HCT116 (cell line): ENCODE measurements at regions not wholly inside any gene's neighbourhood (a gene's known extent, or its start where the extent isn't known, plus 50 kb on each side); places are given as distances from the start of the nearest gene placed in this dataset.

ENCODE experiments used
- ATAC-seq: fragments of 200-7000 bp; cut with Tn5 transposase; 2 replicates; pipeline ENCODE4 v1.9.1; 2020; ENCODE audit warnings: mild to moderate bottlenecking, moderate library complexity
- BruUV-seq: library from RNA; stranded (reverse); fragments of 400-500 nt; replicated peaks from 2 replicates; lab custom pipeline; 2021; lab: Mats Ljungman, UMichigan
- CTCF ChIA-PET: fragments of 300-600 bp; sonication (Branson Sonifier 250); formaldehyde crosslinking; loops from one replicate; lab custom pipeline; 2021; ENCODE audit warnings: antibody characterized with exemption; lab: Charles Lee
- POLR2A ChIA-PET: fragments of 300-600, 350-600 bp; sonication (Branson Sonifier 250); formaldehyde crosslinking; loops from one replicate; lab custom pipeline; 2021; ENCODE audit warnings: antibody characterized with exemption; lab: Charles Lee
- RAD21 ChIA-PET, 2 experiments: fragments of 300-600 bp; sonication (Branson Sonifier 250); formaldehyde crosslinking; loops; one replicate each; lab custom pipeline; 2023; ENCODE audit warnings: low total read pairs in 2 of 2; ENCODE audit not compliant: uncharacterized antibody in 2 of 2, unreplicated experiment in 2 of 2, low non-redundant PET in 1 of 2; lab: Charles Lee
- DNase-seq: peaks from one replicate; pipeline ENCODE4 v3.0.0-alpha.2; 2010; ENCODE audit warnings: low read depth, low spot score
- H2AFZ ChIP-seq: fragments of 200-600 bp; shearing (Covaris generic), sonication (generic); 2 replicates; pipeline ENCODE4 v1.6.1; 2017; ENCODE audit warnings: low read depth, mixed run types, mixed read lengths, antibody characterized with exemption, low read length; ENCODE audit not compliant: poor library complexity, severe bottlenecking
- H3K27ac ChIP-seq: 2 replicates; pipeline ENCODE4 v1.5.1; 2012; ENCODE audit warnings: low read depth, low read length
- H3K27me3 ChIP-seq: fragments of 200-600 bp; sonication (generic); 2 replicates; pipeline ENCODE4 v1.6.1; 2016; ENCODE audit warnings: mixed run types, low read length, mixed read lengths; ENCODE audit not compliant: insufficient read depth
- H3K36me3 ChIP-seq, 2 experiments: fragments of 200-500 bp in 1 of 2; fragments of 200-600 bp in 1 of 2; sonication (Bioruptor generic) in 1 of 2; sonication (generic) in 1 of 2; 2 replicates each; pipeline versions ENCODE4 v1.5.1 to v1.6.1; 2014 to 2016; ENCODE audit warnings: low read length in 2 of 2, inconsistent platforms in 1 of 2, mixed read lengths in 1 of 2, mixed run types in 1 of 2; ENCODE audit not compliant: insufficient read depth in 2 of 2, control insufficient read depth in 1 of 2
- H3K4me1 ChIP-seq, 2 experiments: fragments of 200-600 bp in 1 of 2; sonication (generic) in 1 of 2; 2 replicates each; pipeline versions ENCODE4 v1.5.1 to v1.6.1; 2012 to 2017; ENCODE audit warnings: low read length in 2 of 2, inconsistent platforms in 1 of 2, mild to moderate bottlenecking in 1 of 2, mixed read lengths in 1 of 2, mixed run types in 1 of 2, moderate library complexity in 1 of 2; ENCODE audit not compliant: insufficient read depth in 2 of 2, control insufficient read depth in 1 of 2
- H3K4me2 ChIP-seq: fragments of 200-600 bp; sonication (generic); 2 replicates; pipeline ENCODE4 v1.6.1; 2017; ENCODE audit warnings: mixed run types, low read length, mixed read lengths
- H3K4me3 ChIP-seq, 2 experiments: fragments of 200-600 bp in 1 of 2; sonication (generic) in 1 of 2; replicated peaks in 1 of 2; 2 replicates each; pipeline ENCODE4 v1.5.1; 2011 to 2016; ENCODE audit warnings: low read length in 2 of 2, control low read depth in 1 of 2, low read depth in 1 of 2, mild to moderate bottlenecking in 1 of 2, mixed read lengths in 1 of 2, mixed run types in 1 of 2
- H3K79me2 ChIP-seq: fragments of 200-600 bp; sonication (generic); 2 replicates; pipeline ENCODE4 v1.6.1; 2017; ENCODE audit warnings: mild to moderate bottlenecking, mixed run types, low read length, moderate library complexity, mixed read lengths; ENCODE audit not compliant: insufficient read depth
- H3K9ac ChIP-seq: fragments of 200-600 bp; sonication (generic); 2 replicates; pipeline ENCODE4 v1.6.1; 2016; ENCODE audit warnings: low read length, mixed read lengths
- H3K9me2 ChIP-seq: fragments of 200-600 bp; sonication (generic), shearing (Covaris generic); 2 replicates; pipeline ENCODE4 v1.6.1; 2017; ENCODE audit warnings: mixed run types, mild to moderate bottlenecking, moderate library complexity; ENCODE audit not compliant: insufficient read depth
- H3K9me3 ChIP-seq, 2 experiments: fragments of 200-500 bp in 1 of 2; fragments of 200-600 bp in 1 of 2; sonication (Bioruptor generic) in 1 of 2; sonication (generic) in 1 of 2; 2 replicates each; pipeline ENCODE4 v1.6.1; 2014 to 2017; ENCODE audit warnings: low read length in 2 of 2, mixed read lengths in 2 of 2, inconsistent platforms in 1 of 2, low read depth in 1 of 2, mild to moderate bottlenecking in 1 of 2, mixed run types in 1 of 2, moderate library complexity in 1 of 2; ENCODE audit not compliant: control insufficient read depth in 1 of 2, insufficient read depth in 1 of 2
- H4K20me1 ChIP-seq: fragments of 200-600 bp; sonication (generic), shearing (Covaris generic); 2 replicates; pipeline ENCODE4 v1.6.1; 2017; ENCODE audit warnings: mixed run types, mild to moderate bottlenecking, moderate library complexity; ENCODE audit not compliant: insufficient read depth
- ATF3 ChIP-seq: IDR thresholded peaks from 2 replicates; pipeline ENCODE4 v1.6.1; 2012
- CBX3 ChIP-seq: IDR thresholded peaks from 2 replicates; pipeline ENCODE4 v1.6.1; 2012; ENCODE audit warnings: low read depth
- CTCF ChIP-seq, 3 experiments: fragments of 200-600 bp in 1 of 3; sonication (generic) in 1 of 3; IDR thresholded peaks in 2 of 3; conservative IDR thresholded peaks in 1 of 3; 2 replicates each; pipeline ENCODE4 v1.5.1; 2012 to 2017; ENCODE audit warnings: low read depth in 2 of 3, low read length in 2 of 3, antibody characterized with exemption in 1 of 3, borderline replicate concordance in 1 of 3, control low read depth in 1 of 3, mild to moderate bottlenecking in 1 of 3, mixed read lengths in 1 of 3, mixed run types in 1 of 3, moderate library complexity in 1 of 3; ENCODE audit not compliant: insufficient read depth in 1 of 3
- ELF1 ChIP-seq: IDR thresholded peaks from 2 replicates; pipeline ENCODE4 v1.6.1; 2012; ENCODE audit warnings: low read depth, borderline replicate concordance
- EZH2 ChIP-seq: fragments of 200-600 bp; sonication (generic); IDR thresholded peaks from 2 replicates; pipeline ENCODE4 v1.6.1; 2017; ENCODE audit warnings: antibody characterized with exemption, mixed run types
- EZH2phosphoT487 ChIP-seq: fragments of 200-600 bp; IDR thresholded peaks from 2 replicates; pipeline ENCODE4 v1.6.1; 2018; ENCODE audit warnings: antibody characterized with exemption, borderline replicate concordance
- FOSL1 ChIP-seq: IDR thresholded peaks from 2 replicates; pipeline ENCODE4 v1.6.1; 2012; ENCODE audit warnings: low read depth
- MAX ChIP-seq: IDR thresholded peaks from 2 replicates; pipeline ENCODE4 v1.6.1; 2012
- POLR2A ChIP-seq: IDR thresholded peaks from 2 replicates; pipeline ENCODE4 v1.7.0; 2011; ENCODE audit warnings: borderline replicate concordance; ENCODE audit not compliant: insufficient read depth, insufficient read length; ENCODE audit errors: extremely low read depth
- POLR2AphosphoS5 ChIP-seq: IDR thresholded peaks from 2 replicates; pipeline ENCODE4 v1.6.1; 2011; ENCODE audit warnings: mild to moderate bottlenecking, low read depth, low read length, moderate library complexity
- RAD21 ChIP-seq: IDR thresholded peaks from 2 replicates; pipeline ENCODE4 v1.6.1; 2012; ENCODE audit warnings: low read depth, mild to moderate bottlenecking
- REST ChIP-seq: IDR thresholded peaks from 2 replicates; pipeline ENCODE4 v1.6.1; 2012; ENCODE audit warnings: low read depth
- SP1 ChIP-seq: IDR thresholded peaks from 2 replicates; pipeline ENCODE4 v1.6.1; 2012; ENCODE audit warnings: low read depth
- SRF ChIP-seq: IDR thresholded peaks from 2 replicates; pipeline ENCODE4 v1.6.1; 2012; ENCODE audit warnings: low read depth
- TCF7L2 ChIP-seq: IDR thresholded peaks from 2 replicates; pipeline ENCODE4 v1.7.0; 2011; ENCODE audit warnings: borderline replicate concordance, inconsistent platforms; ENCODE audit not compliant: insufficient read depth, insufficient read length; ENCODE audit errors: extremely low read depth
- YY1 ChIP-seq: IDR thresholded peaks from 2 replicates; pipeline ENCODE4 v1.6.1; 2011; ENCODE audit warnings: low read length, low read depth, moderate library complexity, mild to moderate bottlenecking; ENCODE audit not compliant: insufficient replicate concordance; ENCODE audit errors: extremely low read depth
- ZBTB33 ChIP-seq: IDR thresholded peaks from 2 replicates; pipeline ENCODE4 v1.6.1; 2011; ENCODE audit warnings: mild to moderate bottlenecking, low read length, moderate library complexity; ENCODE audit not compliant: insufficient replicate concordance; ENCODE audit errors: extremely low read depth
- ZFX ChIP-seq: fragments of 450-650 bp; IDR thresholded peaks from 2 replicates; pipeline ENCODE4 v1.6.1; 2017
- ZNF274 ChIP-seq: fragments of 200-500 bp; sonication (Bioruptor generic); IDR thresholded peaks from 2 replicates; pipeline ENCODE4 v1.6.1; 2014; ENCODE audit warnings: mild to moderate bottlenecking, low read depth, low read length, inconsistent platforms
- intact Hi-C: fragments of 100-400 bp; cut with micrococcal nuclease; formaldehyde crosslinking; loops from 2 replicates; pipeline ENCODE4 v1.10.0; 2022

- Histone ChIP-seq H3K4me2 (no peak overlapping the region), H3K27me3 (no peaks in the 10 kb centered on the region), H2AFZ (no peak overlapping the region), H3K4me3 (no peak overlapping the region)
- no peak for TF ChIP-seq CTCF (IDR thresholded peaks at IDR 0.05 in 2 of 3, conservative IDR thresholded peaks at IDR 0.05 in 1 of 3; ENCODE audit: borderline replicate concordance in 1 of 3, insufficient read depth in 1 of 3, low read depth in 2 of 3, low read length in 2 of 3)
- TF ChIP-seq REST, result no peak
- no peak for TF ChIP-seq MAX
- TF ChIP-seq SP1, result no peak
- TF ChIP-seq POLR2A, result no peak
- TF ChIP-seq SRF, result no peak
- TF ChIP-seq ZNF274, result no peak
- no peak for TF ChIP-seq ZBTB33
- no peak for TF ChIP-seq TCF7L2
- no peak for TF ChIP-seq YY1
- TF ChIP-seq EZH2, result no peak
- TF ChIP-seq ATF3, result no peak
- no peak for TF ChIP-seq RAD21
- TF ChIP-seq EZH2phosphoT487, result no peak
- no peak for TF ChIP-seq FOSL1
- TF ChIP-seq CBX3, result no peak
- no peak for TF ChIP-seq POLR2AphosphoS5
- TF ChIP-seq ELF1, result no peak
- no peak for TF ChIP-seq ZFX
- TF ChIP-seq, all 23 proteins: peak for 0
- Histone ChIP-seq H3K4me1 (no peaks in the 10 kb centered on the region), H3K9me2 (no peaks in the 10 kb centered on the region), H3K79me2 (no peaks in the 10 kb centered on the region), H3K36me3 (no peaks in the 10 kb centered on the region), H3K9me3 (no peaks in the 10 kb centered on the region), H4K20me1 (no peaks in the 10 kb centered on the region), H3K9ac (no peak overlapping the region), H3K27ac (no peak overlapping the region)
- POLR2A ChIA-PET, result no interaction called here
- BruUV-seq, result no TSS peak
- RAD21 ChIA-PET, result no interaction called here
- intact Hi-C loops, result no loop called here
- DNase-seq (no peak), ATAC-seq (no peak)
- CTCF ChIA-PET, result no interaction called here
Measured at GRCh38 chr5:117207088-117207668, 632.6 kb upstream of the SEMA6A start.
